Activated naive CD4-positive, alpha-beta T cell treated with anti-CD3 and anti-CD28 coated beads, Interleukin-2, amount 10 ng/mL, durations not matched to agents 7 days and 5 days (primary cell): ENCODE measurements at regions not wholly inside any gene's neighbourhood (a gene's known extent, or its start where the extent isn't known, plus 50 kb on each side); places are given as distances from the start of the nearest gene placed in this dataset.
"Not testable (repeated sequence)": the region's sequence is repeated elsewhere in the genome, so short reads cannot be mapped to it uniquely, and the experiment has no call there.

Experiments used
- CTCF ChIA-PET: fragments of 350-600 bp; sonication (Branson Sonifier 250); formaldehyde crosslinking; loops from one replicate; lab custom pipeline; 2021; ENCODE audit warnings: antibody characterized with exemption; lab: Charles Lee
- DNase-seq: peaks from one replicate; pipeline ENCODE4 v3.0.0-alpha.2; 2020
- H3K27ac Mint-ChIP-seq: one replicate; pipeline ENCODE4 v1.8.0; 2021; ENCODE audit warnings: mild to moderate bottlenecking, moderate library complexity, mixed read lengths
- H3K27me3 Mint-ChIP-seq: one replicate; pipeline ENCODE4 v1.8.0; 2021; ENCODE audit warnings: mild to moderate bottlenecking, mixed read lengths
- H3K36me3 Mint-ChIP-seq: one replicate; pipeline ENCODE4 v1.8.0; 2021; ENCODE audit warnings: mixed read lengths
- H3K4me1 Mint-ChIP-seq: one replicate; pipeline ENCODE4 v1.8.0; 2021; ENCODE audit warnings: mixed read lengths
- H3K4me3 Mint-ChIP-seq: one replicate; pipeline ENCODE4 v1.8.0; 2021; ENCODE audit warnings: mild to moderate bottlenecking, moderate library complexity, mixed read lengths
- H3K9me3 Mint-ChIP-seq: one replicate; pipeline ENCODE4 v1.8.0; 2021; ENCODE audit warnings: mixed read lengths

DNA sequence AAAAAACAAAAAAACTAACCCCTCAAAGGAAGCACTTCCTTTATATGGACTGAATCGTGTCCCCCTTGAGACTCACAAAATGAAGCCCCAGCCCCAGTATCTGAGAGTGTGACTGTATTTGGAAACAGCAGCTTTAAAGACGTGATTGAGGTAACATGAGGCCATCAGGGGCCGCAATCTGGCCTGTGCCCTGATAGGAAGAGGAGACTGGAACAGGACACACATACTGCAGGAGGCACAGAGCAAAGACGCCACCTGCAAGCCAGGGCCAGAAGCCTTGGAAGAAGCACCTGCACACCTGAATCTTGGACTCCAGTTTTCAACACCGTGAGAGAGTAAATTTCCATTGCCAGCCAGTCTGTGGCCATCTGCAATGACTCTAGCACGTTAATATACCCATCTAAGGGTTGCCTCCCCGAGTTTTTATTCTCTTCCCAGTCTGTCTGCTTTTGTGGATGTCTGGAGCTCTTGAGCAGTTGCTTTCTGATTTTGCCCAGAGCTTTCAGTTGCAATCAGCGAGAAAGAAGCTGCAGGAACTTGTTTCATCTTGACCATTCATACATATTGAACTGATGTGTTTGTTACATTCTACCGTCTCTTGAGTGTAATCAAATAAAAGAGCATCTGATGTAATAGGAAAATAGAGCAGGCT is 775.8 kb upstream of the TPTE start:
- H3K27me3 Mint-ChIP-seq, DNase-seq, H3K36me3 Mint-ChIP-seq, H3K4me3 Mint-ChIP-seq, H3K27ac Mint-ChIP-seq, CTCF ChIA-PET, H3K4me1 Mint-ChIP-seq: not testable (repeated sequence)
- H3K9me3 Mint-ChIP-seq = peaks cover 15% of the 10 kb centered on the region

DNA sequence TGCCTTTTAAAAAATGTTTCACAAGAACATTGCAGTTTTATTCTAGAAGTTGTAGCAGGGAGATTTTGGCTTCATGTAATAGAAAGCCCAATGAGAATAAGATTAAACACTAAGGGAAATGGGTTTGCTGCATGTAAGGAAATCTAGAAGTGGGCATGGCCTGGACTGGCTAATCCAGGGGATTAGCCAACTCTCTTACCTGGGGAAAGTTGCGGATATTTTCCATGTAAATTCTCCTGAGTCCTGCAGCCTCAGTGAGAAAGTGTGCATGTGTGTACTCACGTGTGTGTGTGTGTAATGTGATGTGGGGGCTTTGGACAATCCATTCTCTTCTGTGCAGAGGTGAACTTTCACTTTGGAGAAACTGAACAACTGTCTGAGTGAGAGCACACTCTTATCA is 775.1 kb upstream of the TPTE start:
- H3K4me1 Mint-ChIP-seq, H3K4me3 Mint-ChIP-seq, H3K27ac Mint-ChIP-seq, DNase-seq, H3K27me3 Mint-ChIP-seq, CTCF ChIA-PET, H3K36me3 Mint-ChIP-seq: not testable (repeated sequence)
- peaks cover 13% of the 10 kb centered on the region for H3K9me3 Mint-ChIP-seq

DNA sequence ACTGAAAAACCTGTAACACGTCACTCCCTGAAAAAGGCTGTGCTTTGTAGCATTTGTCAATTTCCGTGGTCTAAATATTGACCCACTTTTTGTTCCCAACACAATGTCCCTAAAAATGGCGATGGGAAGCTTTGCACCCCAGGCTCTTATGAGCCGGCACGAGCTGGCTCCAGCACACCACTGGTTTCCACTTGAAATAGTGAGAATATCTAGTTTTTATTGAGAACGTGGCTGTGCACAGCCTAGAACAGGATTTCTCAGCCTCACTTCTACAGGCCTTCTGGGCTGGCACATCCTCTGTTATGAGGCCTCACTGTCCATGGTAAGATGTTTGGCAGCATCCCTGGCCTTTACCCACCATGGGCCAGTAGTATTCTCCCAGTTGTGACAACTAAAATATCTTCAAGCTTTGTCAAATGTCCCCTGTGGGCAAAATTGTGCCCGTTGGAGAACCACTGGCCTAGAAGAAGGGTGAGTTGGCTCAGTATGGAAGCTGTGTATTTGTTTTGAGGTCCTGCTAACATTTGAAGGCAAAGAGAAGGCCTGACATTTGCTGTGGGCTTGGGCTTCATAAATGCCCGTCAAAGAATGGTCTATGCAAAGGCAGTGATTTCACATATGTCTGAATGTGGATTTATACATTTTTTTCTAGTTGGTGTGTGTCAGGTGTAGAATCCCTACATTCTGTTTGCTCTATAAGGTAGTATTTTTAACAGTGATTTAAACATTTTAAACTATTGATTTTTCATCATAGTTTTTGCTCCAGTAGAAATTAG is 774.4 kb upstream of the TPTE start:
- H3K27me3 Mint-ChIP-seq, H3K4me1 Mint-ChIP-seq, DNase-seq, CTCF ChIA-PET, H3K4me3 Mint-ChIP-seq, H3K9me3 Mint-ChIP-seq, H3K27ac Mint-ChIP-seq, H3K36me3 Mint-ChIP-seq: not testable (repeated sequence)

DNA sequence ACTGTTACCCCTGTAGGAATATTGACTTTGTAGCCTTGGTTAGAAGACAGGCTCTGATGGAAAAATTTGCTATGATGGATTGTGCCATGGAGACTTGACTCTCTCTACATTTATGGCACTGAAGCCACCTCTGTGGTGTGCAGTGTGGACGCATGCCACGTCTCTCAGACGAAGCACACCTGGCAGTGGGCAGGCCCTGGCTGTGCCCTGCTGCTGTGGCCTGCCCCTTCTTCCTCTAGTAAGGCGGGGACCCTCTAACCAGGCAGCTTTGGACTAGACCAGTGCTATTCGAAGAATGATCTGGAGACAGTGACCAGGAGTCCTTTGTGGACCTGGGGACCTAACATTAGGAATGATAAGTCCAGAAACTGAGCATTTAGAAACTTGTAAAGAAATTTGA is 773.5 kb upstream of the TPTE start:
- H3K9me3 Mint-ChIP-seq, CTCF ChIA-PET, H3K27me3 Mint-ChIP-seq, DNase-seq, H3K4me3 Mint-ChIP-seq, H3K36me3 Mint-ChIP-seq, H3K27ac Mint-ChIP-seq, H3K4me1 Mint-ChIP-seq: not testable (repeated sequence)

DNA sequence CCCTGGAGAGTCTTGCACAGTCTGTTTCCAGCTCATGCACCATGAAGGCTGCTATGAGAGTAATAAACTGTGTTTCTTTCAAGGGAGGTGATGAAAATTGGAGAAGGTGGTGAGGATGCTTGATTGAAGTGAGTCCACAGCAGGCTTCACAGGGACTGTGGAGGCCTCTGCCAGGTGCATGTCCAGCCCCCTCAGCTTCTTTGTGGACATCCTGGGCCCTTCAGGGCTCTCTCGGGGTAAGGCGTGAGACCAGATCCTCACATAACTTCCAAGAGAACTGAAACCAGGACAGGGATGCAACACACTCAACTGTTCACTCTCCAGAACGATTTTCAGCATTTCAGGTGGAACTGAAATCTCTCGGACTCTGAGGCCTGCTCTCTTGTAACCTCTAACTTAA is 772.9 kb upstream of the TPTE start:
- H3K4me3 Mint-ChIP-seq, H3K27ac Mint-ChIP-seq, H3K36me3 Mint-ChIP-seq, H3K27me3 Mint-ChIP-seq, DNase-seq, H3K9me3 Mint-ChIP-seq, CTCF ChIA-PET, H3K4me1 Mint-ChIP-seq: not testable (repeated sequence)

DNA sequence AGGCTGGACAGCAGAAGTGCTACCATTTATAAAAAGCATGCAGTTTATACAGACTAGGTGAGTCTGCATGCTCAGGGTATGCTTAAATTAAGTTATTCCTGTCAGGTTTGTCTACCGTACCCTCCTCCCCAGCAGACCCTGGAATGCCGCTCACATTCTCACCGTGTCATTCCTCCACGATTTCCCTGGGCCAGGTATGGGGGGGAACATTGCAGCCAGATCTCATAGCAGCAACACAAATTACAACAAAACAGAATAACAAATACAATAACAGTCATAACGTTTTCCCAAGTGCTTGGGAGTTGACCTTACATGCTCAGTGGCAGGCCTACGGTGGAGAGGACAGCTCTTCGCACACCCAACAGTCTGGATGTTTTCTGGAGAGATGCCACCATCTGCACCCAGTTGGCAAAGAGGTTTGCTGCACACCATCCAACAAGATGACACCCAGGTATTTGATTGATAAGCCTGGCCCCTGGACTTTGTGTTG is 771.6 kb upstream of the TPTE start:
- H3K9me3 Mint-ChIP-seq = peaks cover 12% of the 10 kb centered on the region

DNA sequence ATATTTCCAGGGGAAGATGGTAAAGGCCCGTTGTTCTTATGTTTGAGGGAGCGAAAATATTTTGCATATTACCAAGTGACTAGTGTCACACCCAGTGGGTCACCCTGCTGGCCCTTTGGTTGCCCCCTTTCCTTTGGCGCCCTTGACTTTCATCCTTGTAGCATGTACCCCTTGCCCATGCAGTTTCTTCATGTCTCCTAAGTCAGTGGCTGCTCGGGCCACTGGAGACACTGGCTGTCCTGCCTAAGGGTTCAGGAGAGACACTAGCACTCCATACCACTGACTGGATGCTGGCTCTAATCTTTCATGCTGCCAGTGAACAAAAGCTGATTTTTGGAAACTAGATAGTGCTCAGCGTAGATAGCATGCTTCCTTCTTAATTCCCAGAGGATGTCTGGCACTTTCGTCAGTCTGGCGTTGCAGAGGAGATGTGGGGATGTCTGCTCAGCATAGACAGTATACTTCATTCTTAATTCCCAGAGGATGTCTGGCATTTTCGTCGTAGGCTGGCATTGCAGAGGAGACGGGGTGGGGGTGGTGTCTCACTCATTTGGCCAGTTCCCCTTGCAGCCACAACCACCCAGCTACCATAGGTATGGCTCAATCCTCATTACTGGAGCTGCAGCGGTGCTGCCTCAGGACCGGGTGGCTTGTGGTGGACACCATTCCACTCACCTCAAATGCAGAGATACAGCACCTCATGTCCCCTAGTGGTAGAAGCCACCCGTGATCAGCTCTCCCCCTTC is 770.9 kb upstream of the TPTE start:
- Mint-ChIP-seq H3K4me1 (no peaks in the 10 kb centered on the region), H3K4me3 (no peak overlapping the region), H3K9me3 (peaks cover 12% of the 10 kb centered on the region), H3K36me3 (no peaks in the 10 kb centered on the region), H3K27me3 (no peaks in the 10 kb centered on the region), H3K27ac (no peak overlapping the region)
- CTCF ChIA-PET = no interaction called here
- no peak for DNase-seq

More for the DNA sequence above, 771.6 kb upstream of the TPTE start:
- H3K27me3 Mint-ChIP-seq, H3K36me3 Mint-ChIP-seq, H3K27ac Mint-ChIP-seq, H3K4me3 Mint-ChIP-seq, DNase-seq, CTCF ChIA-PET, H3K4me1 Mint-ChIP-seq: not testable (repeated sequence)

DNA sequence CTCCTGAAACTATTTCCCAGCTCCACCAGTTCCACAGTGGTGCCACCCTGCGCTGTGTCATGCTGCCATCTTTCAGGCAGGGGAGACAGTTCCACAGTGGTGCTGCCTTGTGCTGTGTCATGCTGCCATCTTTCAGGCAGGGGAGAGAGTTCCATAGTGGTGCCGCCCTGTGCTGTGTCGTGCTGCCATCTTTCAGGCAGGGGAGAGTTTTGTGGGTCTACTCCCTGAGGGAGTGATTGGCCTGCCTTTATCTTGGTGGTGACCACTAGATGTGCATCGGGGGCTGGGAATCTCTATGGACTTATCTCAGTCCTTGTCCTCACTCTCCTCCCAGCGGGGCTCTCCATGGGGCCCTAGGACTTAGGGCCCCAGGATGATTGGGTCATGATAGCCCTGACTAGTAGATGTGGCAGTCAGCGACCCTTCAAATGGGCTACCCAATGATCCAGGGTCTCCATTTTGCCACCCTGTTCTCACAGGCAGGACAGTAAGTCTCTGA is 770.2 kb upstream of the TPTE start:
- H3K27ac Mint-ChIP-seq, CTCF ChIA-PET, H3K4me3 Mint-ChIP-seq, H3K36me3 Mint-ChIP-seq, H3K27me3 Mint-ChIP-seq, H3K4me1 Mint-ChIP-seq, DNase-seq: not testable (repeated sequence)
- H3K9me3 Mint-ChIP-seq = peaks cover 17% of the 10 kb centered on the region

DNA sequence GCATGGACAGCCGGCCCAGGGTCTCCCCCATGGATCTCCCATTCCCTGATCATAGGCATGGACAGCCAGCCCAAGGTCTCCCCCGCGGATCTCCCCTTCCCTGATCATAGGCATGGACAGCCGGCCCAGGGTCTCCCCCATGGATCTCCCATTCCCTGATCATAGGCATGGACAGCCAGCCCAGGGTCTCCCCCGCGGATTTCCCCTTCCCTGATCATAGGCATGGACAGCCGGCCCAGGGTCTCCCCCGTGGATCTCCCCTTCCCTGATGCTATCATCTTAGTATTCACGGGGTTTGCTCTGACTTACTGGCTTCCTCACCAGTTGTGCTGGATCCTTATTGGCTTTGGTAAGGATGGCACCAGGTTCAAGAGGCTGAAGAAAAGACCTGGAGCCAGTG is 769.4 kb upstream of the TPTE start:
- not testable (repeated sequence) for H3K27me3 Mint-ChIP-seq, H3K36me3 Mint-ChIP-seq

DNA sequence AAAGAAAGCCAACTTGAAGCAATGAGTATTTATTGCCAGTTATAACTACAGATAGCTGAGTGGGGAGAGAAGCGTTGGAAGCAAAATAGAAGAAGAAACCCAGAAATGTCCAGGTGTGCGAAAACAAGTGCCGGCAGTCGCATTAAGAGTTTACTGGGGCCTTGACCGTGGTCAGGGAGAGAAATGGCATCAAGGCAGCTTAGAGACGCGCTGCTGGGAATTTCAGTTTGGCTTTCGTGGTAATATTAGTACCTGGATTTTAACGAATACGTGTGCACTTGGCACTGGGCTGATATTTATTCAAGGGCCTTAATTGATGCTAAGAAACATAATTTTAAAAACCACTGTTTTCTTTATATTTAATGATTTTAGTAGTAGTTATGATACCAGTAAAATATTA is 767.9 kb upstream of the TPTE start:
- DNase-seq, H3K36me3 Mint-ChIP-seq, H3K27ac Mint-ChIP-seq, H3K4me3 Mint-ChIP-seq, CTCF ChIA-PET, H3K27me3 Mint-ChIP-seq, H3K4me1 Mint-ChIP-seq: not testable (repeated sequence)
- H3K9me3 Mint-ChIP-seq = peaks cover 10% of the 10 kb centered on the region

More for the DNA sequence above, 769.4 kb upstream of the TPTE start:
- H3K4me3 Mint-ChIP-seq, H3K4me1 Mint-ChIP-seq, H3K27ac Mint-ChIP-seq, CTCF ChIA-PET, DNase-seq: not testable (repeated sequence)
- peaks cover 17% of the 10 kb centered on the region for H3K9me3 Mint-ChIP-seq

DNA sequence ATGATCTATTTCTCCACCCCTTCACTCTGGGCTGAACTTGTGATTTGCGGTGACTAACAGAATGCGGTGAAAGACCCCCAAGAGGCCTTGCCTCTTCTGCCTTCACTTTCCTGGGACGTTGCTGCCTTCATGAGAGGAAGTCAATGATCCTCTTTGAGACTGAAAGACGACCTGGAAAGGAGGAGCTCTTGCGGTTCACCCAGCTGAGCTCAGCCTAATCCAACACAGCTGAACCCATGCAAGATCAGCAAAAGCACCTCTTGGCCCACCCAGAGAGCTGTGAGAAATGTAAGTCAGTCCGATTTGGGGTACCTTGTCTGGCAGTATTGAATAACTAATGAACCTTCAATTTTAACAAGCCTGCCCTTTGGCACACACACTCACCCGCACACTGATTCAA is 767.4 kb upstream of the TPTE start:
- CTCF ChIA-PET = no interaction called here
- Mint-ChIP-seq H3K4me3 (no peak overlapping the region), H3K27me3 (no peaks in the 10 kb centered on the region), H3K36me3 (no peaks in the 10 kb centered on the region), H3K9me3 (peaks cover 8% of the 10 kb centered on the region), H3K27ac (no peak overlapping the region), H3K4me1 (no peaks in the 10 kb centered on the region)
- no peak for DNase-seq

DNA sequence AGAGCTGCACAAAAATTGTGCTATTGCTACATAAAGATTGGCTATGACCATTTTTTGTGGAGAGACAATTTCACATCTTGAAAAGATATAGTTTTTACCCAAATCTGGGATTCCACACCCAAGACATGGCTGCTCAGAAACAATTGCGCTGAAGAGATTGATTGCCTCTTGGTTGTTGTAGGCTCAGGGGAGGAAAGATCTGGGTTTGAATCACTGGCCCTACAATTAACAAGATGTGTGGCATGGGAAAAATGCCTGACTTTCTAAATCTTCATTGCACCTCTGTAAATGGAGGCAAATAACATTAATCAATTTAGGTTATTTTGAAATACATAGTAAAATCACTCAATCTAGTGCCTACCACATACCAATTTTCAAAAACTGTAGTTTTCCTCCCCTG is 766.9 kb upstream of the TPTE start:
- H3K36me3 Mint-ChIP-seq, H3K4me3 Mint-ChIP-seq, H3K9me3 Mint-ChIP-seq, H3K27me3 Mint-ChIP-seq, H3K27ac Mint-ChIP-seq, CTCF ChIA-PET, H3K4me1 Mint-ChIP-seq, DNase-seq: not testable (repeated sequence)

DNA sequence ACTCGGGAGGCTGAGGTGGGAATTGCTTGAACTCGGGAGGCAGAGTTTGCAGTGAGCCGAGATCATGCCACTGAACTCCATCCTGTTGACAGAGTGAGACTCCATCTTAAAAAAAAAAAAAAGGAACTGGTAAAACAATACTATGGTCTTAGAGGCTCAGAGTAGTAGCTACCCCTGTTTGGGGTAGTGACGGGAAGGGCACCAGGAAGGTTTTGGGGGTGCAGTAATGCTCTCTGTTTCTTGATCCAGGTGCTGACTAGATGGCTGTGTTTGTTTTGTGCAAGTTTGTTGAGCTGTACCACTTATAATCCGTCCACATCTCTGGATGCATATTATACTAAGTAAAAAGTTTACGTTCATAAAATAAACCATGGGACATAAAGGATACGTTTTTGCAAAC is 765.8 kb upstream of the TPTE start:
- Mint-ChIP-seq H3K4me3 (no peak overlapping the region), H3K36me3 (no peaks in the 10 kb centered on the region), H3K9me3 (peaks cover 8% of the 10 kb centered on the region), H3K27me3 (no peaks in the 10 kb centered on the region), H3K27ac (no peak overlapping the region), H3K4me1 (no peaks in the 10 kb centered on the region)
- CTCF ChIA-PET = no interaction called here
- no peak for DNase-seq

DNA sequence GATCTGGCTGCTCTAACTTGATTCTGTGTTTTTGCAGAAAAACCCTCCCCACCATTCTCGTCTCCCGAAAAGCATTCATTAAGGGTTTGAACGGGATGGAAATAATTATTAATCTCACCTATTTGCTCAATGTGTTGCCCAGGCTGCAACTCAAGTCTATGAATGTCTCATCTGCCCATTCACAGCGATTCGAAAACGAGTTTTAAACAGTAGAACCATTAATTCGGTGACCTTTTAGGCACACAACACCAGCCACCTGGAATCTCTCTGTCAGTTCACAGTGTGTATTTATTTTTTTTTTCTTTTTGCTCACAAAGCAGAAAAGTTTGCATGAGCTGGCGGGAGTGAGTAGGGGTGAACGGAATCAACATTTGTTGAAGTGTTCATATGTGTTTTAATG is 764.7 kb upstream of the TPTE start:
- Mint-ChIP-seq H3K36me3 (no peaks in the 10 kb centered on the region), H3K27me3 (no peaks in the 10 kb centered on the region), H3K4me1 (no peaks in the 10 kb centered on the region), H3K27ac (no peak overlapping the region), H3K9me3 (peaks cover 8% of the 10 kb centered on the region), H3K4me3 (no peak overlapping the region)
- CTCF ChIA-PET = no interaction called here
- DNase-seq = no peak
